H9 (cell line): ENCODE measurements at regions not wholly inside any gene's neighbourhood (a gene's known extent, or its start where the extent isn't known, plus 50 kb on each side); places are given as distances from the start of the nearest gene placed in this dataset.
A peak's percentile ranks its signal among the peaks of the same experiment; 100 is the strongest.

Source experiments
- DNase-seq: peaks from one replicate; pipeline ENCODE4 v3.0.0-alpha.2; 2017
- H2AFZ ChIP-seq: one replicate; pipeline ENCODE4 v1.6.1; 2013; ENCODE audit warnings: mild to moderate bottlenecking, low read length, control low read depth, moderate library complexity
- H2AK5ac ChIP-seq: 2 replicates; pipeline ENCODE4 v1.6.1; 2013; ENCODE audit warnings: low read length, control low read depth, mixed read lengths; ENCODE audit not compliant: insufficient read length
- H2BK120ac ChIP-seq: one replicate; pipeline ENCODE4 v1.6.1; 2013; ENCODE audit warnings: low read depth, mild to moderate bottlenecking, low read length, control low read depth, inconsistent platforms; ENCODE audit not compliant: poor library complexity, severe bottlenecking
- H2BK12ac ChIP-seq: 2 replicates; pipeline ENCODE4 v1.6.1; 2013; ENCODE audit warnings: low read length, control low read depth, mixed read lengths, low read depth; ENCODE audit not compliant: insufficient read length
- H2BK15ac ChIP-seq: 2 replicates; pipeline ENCODE4 v1.6.1; 2013; ENCODE audit warnings: low read depth, low read length, control low read depth
- H2BK20ac ChIP-seq: one replicate; pipeline ENCODE4 v1.6.1; 2013; ENCODE audit warnings: low read depth, mild to moderate bottlenecking, low read length, control low read depth, inconsistent platforms; ENCODE audit not compliant: poor library complexity, severe bottlenecking
- H2BK5ac ChIP-seq: 2 replicates; pipeline ENCODE4 v1.6.1; 2013; ENCODE audit warnings: low read length, control low read depth, mixed read lengths; ENCODE audit not compliant: insufficient read length
- H3K14ac ChIP-seq: 2 replicates; pipeline ENCODE4 v1.6.1; 2013; ENCODE audit warnings: low read length, control low read depth; ENCODE audit not compliant: insufficient read depth
- H3K18ac ChIP-seq: 2 replicates; pipeline ENCODE4 v1.6.1; 2013; ENCODE audit warnings: low read depth, mild to moderate bottlenecking, mixed read lengths, low read length, control low read depth; ENCODE audit not compliant: insufficient read length
- H3K23ac ChIP-seq: 2 replicates; pipeline ENCODE4 v1.6.1; 2013; ENCODE audit warnings: low read length, control low read depth, mixed read lengths, low read depth; ENCODE audit not compliant: insufficient read length
- H3K23me2 ChIP-seq: 2 replicates; pipeline ENCODE4 v1.6.1; 2013; ENCODE audit warnings: low read depth, mild to moderate bottlenecking, mixed read lengths, low read length, control low read depth; ENCODE audit not compliant: insufficient read length, poor library complexity, severe bottlenecking
- H3K27ac ChIP-seq: 2 replicates; pipeline ENCODE4 v1.5.1; 2013; ENCODE audit warnings: low read length, control low read depth, mixed read lengths, low read depth; ENCODE audit not compliant: insufficient read length
- H3K27me3 ChIP-seq: 2 replicates; pipeline ENCODE4 v1.6.1; 2013; ENCODE audit warnings: low read length, control low read depth, inconsistent platforms; ENCODE audit not compliant: insufficient read depth
- H3K4ac ChIP-seq: 2 replicates; pipeline ENCODE4 v1.6.1; 2013; ENCODE audit warnings: low read depth, mild to moderate bottlenecking, control low read depth, inconsistent platforms, low read length, moderate library complexity
- H3K4me1 ChIP-seq: 2 replicates; pipeline ENCODE4 v1.6.1; 2013; ENCODE audit warnings: low read length, control low read depth, inconsistent platforms; ENCODE audit not compliant: insufficient read depth
- H3K4me2 ChIP-seq: 2 replicates; pipeline ENCODE4 v1.6.1; 2013; ENCODE audit warnings: low read length, control low read depth, mixed read lengths; ENCODE audit not compliant: insufficient read length, insufficient read depth
- H3K56ac ChIP-seq: 2 replicates; pipeline ENCODE4 v1.6.1; 2013; ENCODE audit warnings: low read depth, mild to moderate bottlenecking, mixed read lengths, low read length, control low read depth; ENCODE audit not compliant: insufficient read length
- H3K79me1 ChIP-seq: 2 replicates; pipeline ENCODE4 v1.6.1; 2013; ENCODE audit warnings: low read depth, mild to moderate bottlenecking, moderate library complexity, low read length, control low read depth, inconsistent platforms; ENCODE audit not compliant: insufficient read depth, poor library complexity, severe bottlenecking
- H3K79me2 ChIP-seq: 2 replicates; pipeline ENCODE4 v1.6.1; 2013; ENCODE audit warnings: low read length, control low read depth, inconsistent platforms; ENCODE audit not compliant: insufficient read depth
- H3K9ac ChIP-seq: 2 replicates; pipeline ENCODE4 v1.6.1; 2013; ENCODE audit warnings: low read length, control low read depth, mixed read lengths; ENCODE audit not compliant: insufficient read length; ENCODE audit errors: extremely low read depth
- H3K9me3 ChIP-seq: one replicate; pipeline ENCODE4 v1.6.1; 2013; ENCODE audit warnings: low read depth, low read length, inconsistent platforms; ENCODE audit not compliant: control insufficient read depth
- H3T11ph ChIP-seq: one replicate; pipeline ENCODE4 v1.6.1; 2013; ENCODE audit warnings: mild to moderate bottlenecking, low read length, control low read depth, inconsistent platforms
- H4K20me1 ChIP-seq: one replicate; pipeline ENCODE4 v1.6.1; 2013; ENCODE audit not compliant: control insufficient read depth, insufficient read length, insufficient read depth
- H4K5ac ChIP-seq: 2 replicates; pipeline ENCODE4 v1.6.1; 2013; ENCODE audit warnings: low read depth, mild to moderate bottlenecking, mixed read lengths, low read length, control low read depth; ENCODE audit not compliant: insufficient read length
- H4K8ac ChIP-seq: replicated peaks from 2 replicates; pipeline ENCODE4 v1.6.1; 2013; ENCODE audit warnings: low read length, control low read depth, mixed read lengths, low read depth; ENCODE audit not compliant: insufficient read length
- H4K91ac ChIP-seq: 2 replicates; pipeline ENCODE4 v1.6.1; 2013; ENCODE audit warnings: low read depth, mild to moderate bottlenecking, moderate library complexity, mixed read lengths, low read length, control low read depth; ENCODE audit not compliant: insufficient read length
- H3K27ac Mint-ChIP-seq, 3 experiments: 2 replicates in 2 of 3; 3 replicates in 1 of 3; pipeline ENCODE4 v1.8.0; 2020 to 2021; ENCODE audit warnings: mixed read lengths in 3 of 3, mild to moderate bottlenecking in 1 of 3, moderate library complexity in 1 of 3
- H3K27me3 Mint-ChIP-seq: 2 replicates; pipeline ENCODE4 v1.8.0; 2021; ENCODE audit warnings: low read depth, mild to moderate bottlenecking, moderate library complexity, mixed read lengths
- H3K36me3 Mint-ChIP-seq, 3 experiments: 2 replicates in 2 of 3; 3 replicates in 1 of 3; pipeline ENCODE4 v1.8.0; 2020 to 2021; ENCODE audit warnings: low read depth in 3 of 3, mixed read lengths in 3 of 3; ENCODE audit not compliant: insufficient read depth in 1 of 3
- H3K4me1 Mint-ChIP-seq, 2 experiments: 2 replicates each; pipeline ENCODE4 v1.8.0; 2020; ENCODE audit warnings: mixed read lengths in 2 of 2
- H3K4me3 Mint-ChIP-seq, 2 experiments: 2 replicates in 1 of 2; 3 replicates in 1 of 2; pipeline ENCODE4 v1.8.0; 2020 to 2021; ENCODE audit warnings: mild to moderate bottlenecking in 2 of 2, mixed read lengths in 2 of 2, moderate library complexity in 1 of 2
- H3K9me3 Mint-ChIP-seq, 2 experiments: 2 replicates in 1 of 2; 3 replicates in 1 of 2; pipeline ENCODE4 v1.8.0; 2020; ENCODE audit warnings: mild to moderate bottlenecking in 2 of 2, mixed read lengths in 2 of 2, moderate library complexity in 1 of 2
- WGBS: extraction: QIAGEN DNeasy Blood & Tissue Kit; methylation state at CpG from one replicate; pipeline ENCODE4 v1.1.7; 2013; ENCODE audit warnings: missing lambda C conversion rate, low lambda C conversion rate, mixed read lengths; ENCODE audit not compliant: insufficient read length; ENCODE audit errors: extremely low coverage; 5-methylcytosine and 5-hydroxymethylcytosine counted together
- TF ChIP-seq, protein P1 (sequence below): fragments of 200-600 bp; sonication (generic); conservative IDR thresholded peaks from 3 replicates; pipeline ENCODE4 v1.8.0; 2021; ENCODE audit warnings: antibody characterized with exemption, mild to moderate bottlenecking

DNA sequence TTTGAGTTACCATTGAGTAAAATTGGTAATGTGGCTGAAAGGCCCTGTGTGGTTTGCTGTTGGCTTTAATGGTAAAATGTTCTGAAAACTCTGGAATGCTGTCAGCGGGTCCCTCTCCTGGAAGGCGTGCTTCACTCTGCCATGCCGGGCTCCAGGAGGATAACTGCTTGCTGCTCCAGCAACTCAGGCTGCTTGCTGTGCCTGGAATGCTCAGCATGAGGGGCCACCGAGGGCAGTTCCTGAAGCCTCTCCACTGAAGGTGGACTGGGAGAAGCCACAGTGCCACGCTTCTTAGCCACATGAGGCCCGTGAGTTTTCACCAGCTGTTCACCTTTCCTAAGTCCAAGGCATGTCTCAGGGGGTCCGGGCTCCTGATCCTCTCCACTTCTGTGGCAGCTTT, 90.4 kb upstream of the FAM110C start:
- peaks cover 0 to 2% (median 0%) of the 10 kb centered on the region in 3 experiments; a peak in 2 of 7 replicates for H3K36me3 Mint-ChIP-seq
- no peak overlapping the region for H2AFZ ChIP-seq
- H3K9me3 Mint-ChIP-seq: peaks cover 0 to 4% of the 10 kb centered on the region in 2 experiments; a peak in 3 of 5 replicates
- no peak overlapping the region for H3K14ac ChIP-seq
- H3K27ac Mint-ChIP-seq: no peak overlapping the region
- no peaks in the 10 kb centered on the region for H3K23me2 ChIP-seq
- H3K79me2 ChIP-seq: no peaks in the 10 kb centered on the region
- TF ChIP-seq, protein P1, sequence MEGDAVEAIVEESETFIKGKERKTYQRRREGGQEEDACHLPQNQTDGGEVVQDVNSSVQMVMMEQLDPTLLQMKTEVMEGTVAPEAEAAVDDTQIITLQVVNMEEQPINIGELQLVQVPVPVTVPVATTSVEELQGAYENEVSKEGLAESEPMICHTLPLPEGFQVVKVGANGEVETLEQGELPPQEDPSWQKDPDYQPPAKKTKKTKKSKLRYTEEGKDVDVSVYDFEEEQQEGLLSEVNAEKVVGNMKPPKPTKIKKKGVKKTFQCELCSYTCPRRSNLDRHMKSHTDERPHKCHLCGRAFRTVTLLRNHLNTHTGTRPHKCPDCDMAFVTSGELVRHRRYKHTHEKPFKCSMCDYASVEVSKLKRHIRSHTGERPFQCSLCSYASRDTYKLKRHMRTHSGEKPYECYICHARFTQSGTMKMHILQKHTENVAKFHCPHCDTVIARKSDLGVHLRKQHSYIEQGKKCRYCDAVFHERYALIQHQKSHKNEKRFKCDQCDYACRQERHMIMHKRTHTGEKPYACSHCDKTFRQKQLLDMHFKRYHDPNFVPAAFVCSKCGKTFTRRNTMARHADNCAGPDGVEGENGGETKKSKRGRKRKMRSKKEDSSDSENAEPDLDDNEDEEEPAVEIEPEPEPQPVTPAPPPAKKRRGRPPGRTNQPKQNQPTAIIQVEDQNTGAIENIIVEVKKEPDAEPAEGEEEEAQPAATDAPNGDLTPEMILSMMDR: no peak
- H2BK120ac ChIP-seq: no peak overlapping the region
- no peak overlapping the region for H3K4ac ChIP-seq
- no CpG with 5 or more reads among the region's 7 CpGs for WGBS
- no peak overlapping the region for H3K9ac ChIP-seq
- no peak overlapping the region for H3K4me2 ChIP-seq
- H2BK12ac ChIP-seq: no peak overlapping the region
- no peak overlapping the region for H3K18ac ChIP-seq
- H2BK15ac ChIP-seq: no peak overlapping the region
- H3T11ph ChIP-seq: no peak overlapping the region
- H4K20me1 ChIP-seq: no peaks in the 10 kb centered on the region
- H3K4me3 Mint-ChIP-seq: no peak overlapping the region
- no peak overlapping the region for H2AK5ac ChIP-seq
- peaks cover 34 to 47% of the 10 kb centered on the region in 2 experiments for H3K4me1 Mint-ChIP-seq
- peak; percentile 61 for DNase-seq
- no peaks in the 10 kb centered on the region for H3K9me3 ChIP-seq
- no peaks in the 10 kb centered on the region for H3K79me1 ChIP-seq
- no peaks in the 10 kb centered on the region for H3K4me1 ChIP-seq
- no peak overlapping the region for H3K23ac ChIP-seq
- no peaks in the 10 kb centered on the region for H3K27me3 ChIP-seq
- H4K5ac ChIP-seq: no peak overlapping the region
- no peak overlapping the region for H4K8ac ChIP-seq
- no peak overlapping the region for H3K27ac ChIP-seq
- H3K56ac ChIP-seq: no peak overlapping the region
- H2BK5ac ChIP-seq: no peak overlapping the region
- peaks cover 3% of the 10 kb centered on the region; the same call in 1 of the 2 replicates for H3K27me3 Mint-ChIP-seq
- no peak overlapping the region for H2BK20ac ChIP-seq
- no peak overlapping the region for H4K91ac ChIP-seq
